Heart right ventricle (tissue), 16 donors: ENCODE measurements at regions not wholly inside any gene's neighbourhood (a gene's known extent, or its start where the extent isn't known, plus 50 kb on each side); places are given as distances from the start of the nearest gene placed in this dataset.

Experiments used
- ATAC-seq, 8 donors: fragments of 200-7000 bp; cut with Tn5 transposase; one replicate each; pipeline ENCODE4 v1.9.1; 2020; ENCODE audit warnings: mild to moderate bottlenecking in 8 of 8, moderate library complexity in 8 of 8, moderate number of reproducible peaks in 1 of 8
- DNase-seq, 2 donors: peaks; one replicate each; pipeline ENCODE4 v3.0.0-alpha.2; 2020
- H3K27ac ChIP-seq, 10 donors: fragments of 200-600 bp; sonication (generic) in 2 of 10; one replicate each; pipeline versions ENCODE4 v1.5.0 to v1.8.0; 2020 to 2022; ENCODE audit warnings: mild to moderate bottlenecking in 3 of 10
- H3K27me3 ChIP-seq, 7 donors: fragments of 200-600 bp; one replicate each; pipeline ENCODE4 v1.8.0; 2021 to 2022; ENCODE audit warnings: mild to moderate bottlenecking in 2 of 7
- H3K36me3 ChIP-seq, 9 donors: fragments of 200-600 bp; sonication (generic) in 1 of 9; one replicate each; pipeline versions ENCODE4 v1.5.0 to v1.8.0; 2020 to 2022; ENCODE audit warnings: mild to moderate bottlenecking in 2 of 9
- H3K4me1 ChIP-seq, 9 donors: fragments of 200-600 bp; sonication (generic) in 1 of 9; one replicate each; pipeline versions ENCODE4 v1.5.0 to v1.8.0; 2020 to 2022; ENCODE audit warnings: mild to moderate bottlenecking in 4 of 9
- H3K4me3 ChIP-seq, 10 donors: fragments of 200-600 bp; sonication (generic) in 2 of 10; one replicate each; pipeline versions ENCODE4 v1.5.0 to v1.8.0; 2020 to 2022; ENCODE audit warnings: mild to moderate bottlenecking in 7 of 10, moderate library complexity in 2 of 10
- H3K9me3 ChIP-seq, 11 donors: fragments of 200-600 bp in 10 of 11; sonication (generic) in 2 of 11; one replicate each; pipeline versions ENCODE4 v1.5.0 to v1.8.0; 2013 to 2022; ENCODE audit warnings: mild to moderate bottlenecking in 2 of 11, control low read depth in 1 of 11, moderate library complexity in 1 of 11
- CTCF ChIP-seq, 9 donors: fragments of 200-600 bp; sonication (generic) in 2 of 9; IDR thresholded peaks; one replicate each; pipeline versions ENCODE4 v1.5.0 to v1.8.0; 2021 to 2022; ENCODE audit warnings: antibody characterized with exemption in 9 of 9, mild to moderate bottlenecking in 5 of 9, moderate library complexity in 1 of 9
- WGBS, 2 donors: extraction: QIAGEN DNeasy Blood & Tissue Kit; methylation state at CpG; one replicate each; pipeline ENCODE4 v1.1.7; 2013; ENCODE audit warnings: inconsistent platforms in 1 of 2; 5-methylcytosine and 5-hydroxymethylcytosine counted together
- intact Hi-C, 10 donors: fragments of 100-400 bp; cut with DNase I; formaldehyde crosslinking; loops; one replicate each; pipeline versions ENCODE4 v1.11.1 to v1.14.2; 2022
- donor health status: Arrhythmogenic right ventricular cardiomyopathy.
- donor health status: ischemic (EF 13 %, LVEDD 7.1; RV severe dilation, severe dysfunction).
- donor health status: healthy with polysubstance abuse.
- donor health status: DM: no; HTN: yes; CAD: no.
- donor health status: DM: no; HTN: no; CAD: no.
- donor health status: ischemic (EF 25% LVEDD 6.9; RV normal size, moderate dysfunction).
- donor health status: ischemic (EF 25% LVEDD 5.7; RV mildly dilated, moderate dysfunction).
- donor health status: healthy.
- donor health status: DM: yes; HTN: yes; CAD: no.
- donor health status: Ischemic cardiomyopathy.
- donor health status: ischemic (EF 35%, LVEDD 5.7; RV mildly dilated, moderate dysfunction).
- donor health status: nonischemic (EF 11% LVEDD 7.7; RV severe dilation, severe dysfunction).
- donor health status: DM: yes; HTN: yes; CAD: no.
- donor health status: PGD.
- donor health status: ischemic (EF 29% LVEDD 5.4; RV normal size, mild dysfunction).
- donor health status: nonischemic (EF 23%, LVEDD 6.1; RV moderate dilation, normal function).

- no peaks in the 10 kb centered on the region for H3K36me3 ChIP-seq
- DNase-seq (no peak), ATAC-seq (no peak)
- intact Hi-C loops: no loop called here
- no peaks in the 10 kb centered on the region for H3K4me1 ChIP-seq
- H3K27me3 ChIP-seq: peaks cover 0 to 36% (median 11%) of the 10 kb centered on the region in 7 donors
- no peak overlapping the region for H3K27ac ChIP-seq
- no peak for TF ChIP-seq CTCF (IDR thresholded peaks at IDR 0.05)
- peaks cover 0 to 9% (median 0%) of the 10 kb centered on the region in 11 donors for H3K9me3 ChIP-seq
- no peak overlapping the region for H3K4me3 ChIP-seq
- WGBS, 2 donors: 68 to 77% methylated on average over 3 of the region's 3 CpGs
Observed at GRCh38 chr1:4573526-4573925, 80.9 kb upstream of the AJAP1 start.

- Histone ChIP-seq H3K36me3 (no peaks in the 10 kb centered on the region), H3K4me1 (peaks cover 0 to 22% (median 6%) of the 10 kb centered on the region in 9 donors), H3K27ac (no peak overlapping the region), H3K4me3 (no peak overlapping the region), H3K9me3 (peaks cover 0 to 9% (median 0%) of the 10 kb centered on the region in 11 donors), H3K27me3 (peaks cover 0 to 60% (median 26%) of the 10 kb centered on the region in 7 donors)
- TF ChIP-seq CTCF (IDR thresholded peaks at IDR 0.05): no peak
- DNase-seq: no peak
- WGBS, 2 donors: 77% methylated on average over 5 of the region's 5 CpGs
- no peak for ATAC-seq
- intact Hi-C loops: no loop called here
Observed at GRCh38 chr1:4581807-4582206, 72.6 kb upstream of the AJAP1 start.

GRCh38 chr1:4584449-4584848 is 70.0 kb upstream of the AJAP1 start:
- ATAC-seq: no peak
- intact Hi-C loops: no loop called here
- H3K27ac ChIP-seq: no peak overlapping the region
- no peak overlapping the region for H3K4me3 ChIP-seq
- H3K4me1 ChIP-seq: peaks cover 0 to 22% (median 6%) of the 10 kb centered on the region in 9 donors
- peaks cover 0 to 56% (median 29%) of the 10 kb centered on the region in 7 donors for H3K27me3 ChIP-seq
- no peaks in the 10 kb centered on the region for H3K9me3 ChIP-seq
- no peaks in the 10 kb centered on the region for H3K36me3 ChIP-seq
- whole genome bisulfite sequencing, 2 donors: 50 to 54% methylated on average over 5 of the region's 5 CpGs
- no peak for TF ChIP-seq CTCF (IDR thresholded peaks at IDR 0.05)
- DNase-seq: no peak

- WGBS, 2 donors: 12 to 13% methylated on average over 17 of the region's 17 CpGs
- DNase-seq (peak; percentile 10 to 42), ATAC-seq (no peak)
- H3K9me3 ChIP-seq: no peaks in the 10 kb centered on the region
- H3K36me3 ChIP-seq: no peaks in the 10 kb centered on the region
- peaks cover 0 to 56% (median 29%) of the 10 kb centered on the region in 7 donors for H3K27me3 ChIP-seq
- H3K27ac ChIP-seq: no peak overlapping the region
- intact Hi-C loops: no loop called here
- H3K4me3 ChIP-seq: no peak overlapping the region
- H3K4me1 ChIP-seq: peaks cover 0 to 22% (median 6%) of the 10 kb centered on the region in 9 donors
- peak; percentile 35 to 71 (median 61) for TF ChIP-seq CTCF (IDR thresholded peaks at IDR 0.05)
Observed at GRCh38 chr1:4585216-4585615, 69.2 kb upstream of the AJAP1 start.
